GM21360 (cell line): ENCODE measurements at regions not wholly inside any gene's neighbourhood (a gene's known extent, or its start where the extent isn't known, plus 50 kb on each side); places are given as distances from the start of the nearest gene placed in this dataset.

Experiments
- ATAC-seq: cut with Tn5 transposase; IDR thresholded peaks from one replicate; pipeline ENCODE4 v1.9.1; 2021; ENCODE audit warnings: mild to moderate bottlenecking, moderate library complexity; ENCODE audit not compliant: unreplicated experiment

DNA sequence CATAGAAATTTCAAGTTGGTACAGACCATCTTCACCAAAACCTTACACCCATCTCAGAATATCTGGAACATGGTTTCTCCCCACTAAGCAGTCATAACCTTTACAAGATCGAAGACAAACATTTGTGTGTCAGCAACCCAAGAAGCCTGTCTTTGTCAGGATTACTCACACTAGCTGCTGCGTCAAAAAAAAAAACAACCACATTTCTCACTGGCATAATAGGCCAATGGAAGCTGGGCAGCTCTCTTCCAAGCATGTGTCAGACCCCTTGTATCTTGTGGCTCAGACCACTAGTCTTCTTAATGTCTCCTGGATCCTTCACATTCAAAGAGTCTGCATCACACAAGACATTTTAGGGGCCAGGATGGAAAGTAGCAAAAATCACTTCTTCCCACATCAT is 266.9 kb upstream of the IGF1R start:
- no peak for ATAC-seq

DNA sequence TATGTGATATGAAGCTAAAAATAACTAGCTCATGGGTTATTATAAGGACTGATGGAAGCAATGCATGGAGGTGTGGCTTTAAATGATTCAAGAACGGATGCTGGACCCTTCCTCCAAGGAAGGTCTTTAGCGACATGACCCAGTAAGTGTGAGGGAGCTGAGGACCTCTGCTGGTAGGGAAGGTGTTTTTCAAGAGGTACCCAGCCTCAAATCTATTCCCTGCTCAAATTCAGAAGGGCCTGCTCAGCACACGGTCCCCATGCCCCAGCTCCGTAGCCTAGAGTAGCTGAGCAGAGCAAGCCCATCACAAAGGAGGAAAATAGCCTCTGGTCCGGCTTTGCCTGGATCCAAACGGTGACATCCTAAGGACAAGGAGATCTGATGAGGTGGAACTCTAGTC is 266.2 kb upstream of the IGF1R start:
- no peak for ATAC-seq

- ATAC-seq = no peak
These were observed 264.8 kb upstream of the IGF1R start for GRCh38 chr15:98383571-98383970.

DNA sequence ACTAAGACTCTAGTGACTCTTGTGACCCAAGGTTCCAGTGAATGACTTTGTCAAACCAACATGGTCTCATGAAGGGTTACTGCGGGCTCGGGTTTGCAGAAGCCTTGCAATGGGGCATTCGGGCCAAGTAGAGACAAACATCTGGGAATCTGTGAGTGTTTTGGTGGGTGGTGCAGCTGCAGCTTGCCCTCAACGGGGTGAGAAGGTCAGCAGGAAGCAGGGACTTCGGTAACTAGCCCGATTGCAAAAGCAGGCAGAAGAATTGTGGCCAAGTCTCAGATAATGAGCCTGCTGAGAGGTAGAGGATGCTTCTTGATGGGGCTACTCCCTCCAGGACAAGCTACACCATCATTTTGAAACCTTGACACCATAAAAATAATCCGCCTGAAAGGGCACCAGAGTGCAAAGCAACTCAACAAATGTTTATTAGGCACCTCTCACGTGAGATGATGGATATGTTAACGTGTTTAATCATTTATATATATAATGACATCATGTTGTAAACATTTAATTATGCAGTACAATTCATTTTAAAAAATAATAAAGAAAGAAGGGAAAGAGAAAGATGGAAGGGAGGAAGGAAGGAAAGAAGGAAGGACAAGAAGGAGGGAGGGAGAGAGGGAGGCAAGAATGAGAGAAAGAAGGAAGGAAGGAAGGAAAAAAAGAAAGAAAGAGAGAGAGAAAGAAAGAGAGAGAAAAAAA is 263.9 kb upstream of the IGF1R start:
- ATAC-seq = no peak

DNA sequence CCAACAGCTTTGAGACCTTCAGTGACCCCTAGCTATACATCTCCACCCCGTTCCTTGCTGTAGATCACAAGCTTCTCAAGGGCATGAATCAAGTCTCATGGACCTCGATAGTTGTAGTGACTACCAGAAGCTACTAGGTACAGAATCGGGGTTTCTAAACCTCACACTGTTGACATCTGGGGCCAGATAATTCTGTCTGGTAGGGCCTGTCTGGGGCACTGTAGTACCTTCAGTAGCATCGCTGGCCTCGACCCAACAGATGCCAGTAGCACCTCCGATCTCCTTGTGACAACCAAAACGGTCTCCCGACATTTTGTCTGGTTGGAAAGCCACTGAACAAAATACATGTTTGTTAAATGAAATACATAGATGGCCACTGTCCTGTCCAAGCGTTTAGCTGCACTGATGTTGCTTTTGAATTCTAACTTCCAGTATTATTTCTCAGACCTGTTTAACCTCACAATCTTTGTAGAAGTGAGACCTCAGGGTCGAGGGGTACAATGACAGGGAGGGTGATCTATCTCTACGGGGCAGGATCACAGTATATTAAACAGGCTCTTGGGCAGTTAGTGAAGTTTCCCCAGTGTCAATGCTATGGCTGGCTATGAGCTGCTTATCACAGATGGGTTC is 262.5 kb upstream of the IGF1R start:
- ATAC-seq = no peak

- ATAC-seq = no peak
These were observed 261.8 kb upstream of the IGF1R start for GRCh38 chr15:98386561-98386960.

DNA sequence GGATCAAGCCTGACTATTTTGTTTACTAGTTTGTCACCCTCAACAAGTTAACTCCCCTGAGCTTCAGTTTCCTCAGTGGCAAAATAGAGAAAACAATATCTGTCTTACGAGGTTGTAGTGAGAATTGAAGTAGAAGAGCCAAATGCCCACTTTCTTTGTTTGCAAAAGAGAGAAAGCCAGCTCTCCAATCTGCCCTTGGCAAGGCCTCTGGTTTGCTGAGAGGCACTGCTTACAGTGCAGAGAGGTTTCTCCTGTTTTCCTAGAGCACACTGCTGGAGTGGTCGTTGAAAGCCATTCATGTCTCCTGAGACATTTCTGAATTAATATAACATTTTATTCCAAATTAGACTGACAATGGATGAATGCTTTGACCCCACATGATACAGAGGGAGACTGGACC is 260.5 kb upstream of the IGF1R start:
- no peak for ATAC-seq

DNA sequence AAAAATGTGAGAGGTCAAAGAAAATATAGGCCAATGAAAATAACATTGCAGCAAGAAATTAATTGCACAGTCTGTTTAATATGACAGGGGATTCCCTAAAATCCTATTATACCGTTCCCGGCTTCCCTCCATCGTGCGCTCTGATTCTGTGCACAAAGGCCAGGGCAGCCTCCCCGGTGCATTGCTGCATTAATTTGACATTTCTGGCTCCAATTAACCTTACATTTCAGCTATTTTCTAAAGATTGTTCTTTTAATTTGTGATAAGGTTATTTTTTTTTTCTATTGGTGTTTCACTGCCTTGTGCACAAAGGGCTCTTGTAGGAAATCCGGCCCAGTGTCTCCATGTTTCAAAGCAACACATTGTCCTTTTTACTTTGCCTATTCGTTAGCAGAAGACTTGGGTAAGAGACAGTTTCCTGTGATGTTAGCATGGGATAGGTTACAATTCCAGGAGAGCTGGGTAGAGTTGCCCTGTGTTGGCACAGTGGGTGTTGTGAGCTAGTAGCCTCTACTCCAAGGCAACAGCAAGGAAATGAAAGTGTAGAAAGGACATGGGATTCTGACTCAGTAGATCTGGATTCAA is 257.3 kb upstream of the IGF1R start:
- ATAC-seq = no peak

GRCh38 chr15:98391568-98391967 is 256.8 kb upstream of the IGF1R start:
- no peak for ATAC-seq

GRCh38 chr15:98393471-98393870 is 254.9 kb upstream of the IGF1R start:
- no peak for ATAC-seq

- ATAC-seq = no peak
These were observed 253.8 kb upstream of the IGF1R start for GRCh38 chr15:98394546-98394945.

DNA sequence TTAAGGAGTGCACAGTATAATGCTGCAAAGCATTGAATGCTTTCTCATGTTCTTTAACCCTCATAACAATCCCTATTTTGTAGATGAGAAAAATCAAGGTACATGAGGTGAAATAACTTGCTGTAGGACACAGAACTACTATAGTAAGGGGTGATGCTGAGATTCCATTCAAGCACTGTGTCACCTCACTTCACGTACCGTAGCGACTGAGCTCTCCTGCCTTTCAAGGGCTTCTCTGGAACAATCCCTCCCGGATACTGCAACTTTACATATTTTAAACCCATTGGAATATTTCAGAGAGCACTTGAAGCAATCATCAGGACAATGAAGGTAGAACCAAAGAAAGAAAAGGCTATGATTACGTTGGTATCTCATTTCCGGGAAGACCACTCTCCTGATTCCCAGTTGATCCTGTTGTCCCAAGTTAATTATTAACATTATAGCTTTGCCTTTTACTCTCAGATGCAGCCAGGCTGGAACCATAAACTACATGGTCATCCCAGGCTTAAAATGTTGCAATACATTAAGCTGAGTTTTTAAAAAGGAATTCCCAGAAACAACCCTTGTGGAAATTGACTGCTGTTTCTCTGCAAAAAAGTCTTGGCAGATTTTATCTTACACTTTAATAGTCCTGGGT is 252.2 kb upstream of the IGF1R start:
- ATAC-seq = no peak

GRCh38 chr15:98397419-98397818 is 250.9 kb upstream of the IGF1R start:
- no peak for ATAC-seq

DNA sequence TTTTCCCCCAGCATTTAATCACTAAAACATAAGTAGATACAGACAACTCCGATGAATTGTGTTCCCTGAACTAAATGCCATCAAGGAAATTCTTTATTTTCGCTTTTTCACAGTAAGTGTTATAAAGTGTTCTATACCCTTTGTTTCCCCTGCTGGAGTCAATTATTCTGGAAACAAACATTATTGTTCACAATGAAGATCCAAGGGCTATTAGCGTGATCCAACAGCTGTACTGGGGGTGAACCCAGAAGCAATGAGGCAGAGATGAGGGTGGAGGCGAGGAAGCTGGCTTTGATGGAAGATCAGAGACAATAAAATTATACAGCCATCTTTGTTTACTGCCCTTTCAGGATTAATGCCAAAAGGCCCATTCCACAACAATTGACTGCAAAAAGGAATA is 250.3 kb upstream of the IGF1R start:
- no peak for ATAC-seq

DNA sequence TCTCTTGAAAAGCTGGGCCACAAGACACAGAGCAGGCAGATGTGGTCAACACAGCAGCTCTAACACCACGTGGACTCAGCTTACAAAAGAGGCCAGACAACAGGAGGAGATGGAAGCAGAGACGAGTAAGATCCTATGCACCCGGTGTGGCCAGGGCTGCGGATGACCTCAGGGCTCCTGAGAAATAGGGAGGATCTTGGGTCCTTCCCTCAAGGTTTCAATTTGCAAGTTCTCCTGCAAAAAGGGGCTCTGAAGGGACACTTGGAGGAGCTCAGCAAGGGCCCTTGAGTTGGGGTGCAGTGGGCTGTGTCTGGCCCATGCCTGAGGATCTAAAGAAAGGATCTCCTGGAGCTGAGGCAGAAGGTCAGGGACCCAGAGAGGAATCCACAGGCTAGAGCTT is 249.5 kb upstream of the IGF1R start:
- no peak for ATAC-seq

DNA sequence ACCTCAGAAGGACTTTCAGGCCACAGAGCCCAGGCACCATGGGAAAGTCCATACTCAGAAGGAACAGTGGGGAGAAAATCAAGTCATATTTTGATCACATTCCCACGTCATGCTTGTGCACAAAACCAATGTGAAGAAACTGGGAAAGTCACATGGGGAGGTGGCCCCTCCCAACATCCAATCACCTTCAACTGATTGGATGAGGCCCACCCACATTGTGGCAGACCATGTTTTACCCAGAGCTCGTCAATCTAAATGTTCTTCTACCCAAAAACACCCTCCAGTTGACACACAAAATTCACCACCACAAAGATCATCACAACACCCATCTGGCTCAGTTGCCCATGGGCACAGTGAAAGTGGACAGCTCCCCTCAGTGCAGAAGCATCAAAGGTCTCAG is 248.2 kb upstream of the IGF1R start:
- ATAC-seq = no peak

- ATAC-seq = no peak
These were observed 247.3 kb upstream of the IGF1R start for GRCh38 chr15:98401029-98401428.

- no peak for ATAC-seq
These were observed 245.9 kb upstream of the IGF1R start for GRCh38 chr15:98402486-98402885.

DNA sequence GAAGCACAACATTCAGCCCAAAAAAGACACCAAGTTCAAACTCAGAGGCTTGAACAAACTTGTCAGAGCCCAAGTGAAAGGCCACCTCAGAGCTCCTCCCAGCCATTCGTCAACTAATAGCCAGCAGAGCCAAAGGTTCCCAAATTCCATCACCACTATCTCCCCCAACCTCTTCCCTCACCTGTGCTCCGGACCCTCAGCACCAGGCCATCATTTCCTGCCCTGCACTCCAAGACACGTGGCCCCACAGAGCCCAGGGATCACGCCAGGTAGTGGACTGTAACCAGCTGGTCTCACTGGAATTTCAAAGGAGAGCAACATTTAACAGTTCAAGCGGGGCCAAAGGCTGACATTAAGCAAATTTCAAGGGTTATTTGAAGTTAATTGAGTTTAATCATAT is 245.2 kb upstream of the IGF1R start:
- ATAC-seq = no peak

- no peak for ATAC-seq
These were observed 244.8 kb upstream of the IGF1R start for GRCh38 chr15:98403569-98403968.

DNA sequence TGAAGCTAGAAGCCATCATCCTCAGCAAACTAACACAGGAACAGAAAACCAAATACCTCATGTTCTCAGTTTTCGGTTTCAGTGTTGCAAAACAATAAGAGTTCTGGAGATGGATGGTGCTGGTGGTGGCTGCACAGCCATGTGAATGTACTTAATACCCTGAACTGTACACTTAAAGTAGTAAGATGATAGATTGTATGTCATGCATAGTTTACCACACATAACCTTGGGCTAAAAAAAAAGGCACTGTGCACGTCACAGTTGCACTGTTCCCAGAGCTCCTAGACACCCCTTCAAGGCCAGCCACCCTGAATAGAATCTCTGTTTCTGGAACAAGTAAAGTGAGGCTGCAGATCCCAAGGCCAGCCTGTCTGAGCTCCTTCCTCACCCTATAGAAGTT is 243.3 kb upstream of the IGF1R start:
- ATAC-seq = no peak

- no peak for ATAC-seq
These were observed 240.1 kb upstream of the IGF1R start for GRCh38 chr15:98408231-98408630.
